ENCODE measurements at regions not wholly inside any gene's neighbourhood (a gene's known extent, or its start where the extent isn't known, plus 50 kb on each side); places are given as distances from the start of the nearest gene placed in this dataset.
"Not testable (repeated sequence)": the region's sequence is repeated elsewhere in the genome, so short reads cannot be mapped to it uniquely, and the experiment has no call there.

DNA sequence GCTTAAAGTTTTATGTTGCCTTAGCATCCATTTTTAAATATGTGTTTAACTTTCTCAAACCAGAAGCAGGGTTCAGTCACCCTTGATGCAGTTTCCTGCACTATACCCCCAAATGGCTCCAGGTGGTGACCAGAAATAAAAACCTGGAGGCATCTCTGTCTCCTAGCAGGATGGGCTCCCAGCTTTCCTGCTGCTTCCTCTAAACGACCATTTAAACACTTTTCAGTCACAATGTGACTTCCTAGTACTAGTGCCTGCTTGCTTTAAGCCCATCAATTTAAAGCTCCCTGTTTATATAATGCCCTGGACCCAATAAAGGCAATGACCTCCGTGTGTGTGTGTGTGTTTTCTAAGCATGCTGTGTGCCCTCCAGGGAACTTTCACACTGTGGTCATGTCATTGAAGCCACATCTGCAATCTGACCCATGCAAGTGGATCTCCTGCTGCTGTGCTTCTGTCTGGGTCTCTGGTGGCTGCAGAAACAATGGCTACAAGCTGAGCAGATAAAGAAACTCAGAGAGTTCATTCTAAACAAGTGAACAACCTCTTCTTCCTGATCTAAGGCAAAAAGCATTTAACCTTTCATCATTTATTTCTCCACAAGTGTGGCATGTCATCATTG lies 175.3 kb downstream of the SPATA31A6 start:
- POLR2A ChIA-PET; H3K4me1 ChIP-seq (ENCODE audit: control extremely low read depth in 1 of 4, control insufficient read depth in 4 of 4, insufficient read depth in 4 of 4, low read length in 3 of 4); H3K27me3 ChIP-seq (replicated peaks in 2 of 5; ENCODE audit: control insufficient read depth in 4 of 5, insufficient read depth in 5 of 5, low read length in 4 of 5); H3K9me3 ChIP-seq (ENCODE audit: control extremely low read depth in 1 of 5, control insufficient read depth in 4 of 5, insufficient read depth in 2 of 5, low read depth in 1 of 5, low read length in 4 of 5); CTCF ChIA-PET; H3K27ac ChIP-seq (ENCODE audit: insufficient read depth in 1 of 2, low read depth in 1 of 2, low read length in 2 of 2, poor library complexity in 1 of 2, severe bottlenecking in 2 of 2); H3K36me3 ChIP-seq (ENCODE audit: control insufficient read depth in 4 of 4, insufficient read depth in 4 of 4, low read length in 3 of 4): not testable (repeated sequence)
- peak in 1 of 3 donors; percentile 5 for DNase-seq
- peak overlapping the region in 2 of 7 experiments; percentile 16 to 57 for H3K4me3 ChIP-seq (ENCODE audit: control insufficient read depth in 1 of 7, extremely low read depth in 1 of 7, insufficient read depth in 4 of 7, low read depth in 2 of 7, low read length in 6 of 7)
- WGBS (ENCODE audit: insufficient coverage): 0% methylated on average over 1 of the region's 2 CpGs

DNA sequence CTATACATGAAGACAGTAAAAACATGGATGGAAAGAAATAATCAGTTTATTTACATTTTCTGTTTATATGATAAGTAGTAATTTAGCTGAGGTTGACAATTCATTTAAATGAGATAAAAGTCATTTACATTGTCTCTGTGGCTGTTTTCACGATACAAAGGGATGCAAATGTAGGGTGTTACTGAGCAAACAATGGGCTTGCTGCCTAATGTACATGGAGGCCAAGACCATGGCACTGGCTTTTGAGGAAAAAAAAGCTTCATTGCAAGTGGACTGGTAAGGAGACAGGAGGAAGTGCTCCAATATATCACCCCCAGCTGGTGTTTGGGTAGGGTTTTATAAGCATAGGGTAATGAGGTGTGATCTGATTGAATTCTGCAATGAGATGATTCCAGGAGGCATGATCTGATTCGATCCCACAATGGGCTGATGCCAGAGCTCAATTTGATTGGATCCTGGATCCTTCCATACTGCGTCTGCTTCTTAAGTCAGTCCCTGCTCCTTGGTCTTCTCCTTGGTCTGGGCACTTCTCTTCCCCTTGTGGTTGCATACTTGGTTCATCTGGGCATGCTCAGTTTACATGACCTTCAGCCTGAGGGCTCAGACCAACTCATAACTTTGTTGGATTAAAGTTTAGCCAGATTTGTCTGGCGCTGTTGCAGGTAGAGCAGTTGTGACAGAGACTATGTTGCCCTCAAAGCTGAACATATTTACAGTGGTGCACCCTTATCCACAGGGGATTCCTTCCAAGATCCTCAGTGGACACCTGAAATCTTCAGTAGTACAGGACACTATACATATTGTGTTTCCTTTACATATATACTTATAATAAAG lies 181.2 kb downstream of the SPATA31A6 start:
- DNase-seq; H3K27ac ChIP-seq (ENCODE audit: insufficient read depth in 1 of 2, low read depth in 1 of 2, low read length in 2 of 2, poor library complexity in 1 of 2, severe bottlenecking in 2 of 2); H3K9me3 ChIP-seq (ENCODE audit: control extremely low read depth in 1 of 5, control insufficient read depth in 4 of 5, insufficient read depth in 2 of 5, low read depth in 1 of 5, low read length in 4 of 5); H3K27me3 ChIP-seq (replicated peaks in 2 of 5; ENCODE audit: control insufficient read depth in 4 of 5, insufficient read depth in 5 of 5, low read length in 4 of 5); CTCF ChIA-PET; H3K36me3 ChIP-seq (ENCODE audit: control insufficient read depth in 4 of 4, insufficient read depth in 4 of 4, low read length in 3 of 4); H3K4me1 ChIP-seq (ENCODE audit: control extremely low read depth in 1 of 4, control insufficient read depth in 4 of 4, insufficient read depth in 4 of 4, low read length in 3 of 4); H3K4me3 ChIP-seq (ENCODE audit: control insufficient read depth in 1 of 7, extremely low read depth in 1 of 7, insufficient read depth in 4 of 7, low read depth in 2 of 7, low read length in 6 of 7); POLR2A ChIA-PET: not testable (repeated sequence)
- 100% methylated on average over 1 of the region's 4 CpGs for WGBS (ENCODE audit: insufficient coverage)

DNA sequence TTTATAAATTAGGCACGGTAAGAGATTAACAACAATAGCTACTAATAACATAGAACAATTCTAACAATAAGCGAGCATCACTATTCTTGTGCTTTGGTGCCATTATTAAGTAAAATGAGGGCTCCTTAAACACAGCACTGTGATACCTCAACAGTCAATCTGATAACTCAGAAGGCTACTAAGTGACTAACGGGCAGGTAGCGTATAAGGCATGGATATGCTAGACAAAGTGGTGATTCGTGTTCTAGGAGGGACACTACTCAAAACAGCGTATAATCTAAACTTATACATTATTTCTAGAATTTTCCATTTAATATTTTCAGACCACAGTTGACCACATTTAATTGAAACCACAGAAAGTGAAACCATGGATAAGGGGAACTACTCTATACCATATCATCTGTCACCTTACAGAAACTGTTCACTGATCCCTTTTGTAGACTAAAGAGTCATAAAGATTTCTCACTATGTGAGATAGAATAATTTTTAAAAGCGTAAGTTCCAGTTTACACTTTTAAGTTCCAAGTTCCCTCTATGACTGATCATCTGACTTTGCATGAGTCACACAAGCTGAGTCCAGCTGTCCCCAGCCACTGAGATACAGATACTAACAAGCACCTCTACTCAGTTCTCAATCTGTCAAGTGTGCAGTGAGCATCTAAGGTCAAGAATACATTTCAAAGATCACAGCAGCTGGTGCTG lies 181.9 kb downstream of the SPATA31A6 start:
- H3K27me3 ChIP-seq (replicated peaks in 2 of 5; ENCODE audit: control insufficient read depth in 4 of 5, insufficient read depth in 5 of 5, low read length in 4 of 5); CTCF ChIA-PET; H3K9me3 ChIP-seq (ENCODE audit: control extremely low read depth in 1 of 5, control insufficient read depth in 4 of 5, insufficient read depth in 2 of 5, low read depth in 1 of 5, low read length in 4 of 5); H3K4me3 ChIP-seq (ENCODE audit: control insufficient read depth in 1 of 7, extremely low read depth in 1 of 7, insufficient read depth in 4 of 7, low read depth in 2 of 7, low read length in 6 of 7); POLR2A ChIA-PET; H3K36me3 ChIP-seq (ENCODE audit: control insufficient read depth in 4 of 4, insufficient read depth in 4 of 4, low read length in 3 of 4); H3K27ac ChIP-seq (ENCODE audit: insufficient read depth in 1 of 2, low read depth in 1 of 2, low read length in 2 of 2, poor library complexity in 1 of 2, severe bottlenecking in 2 of 2); H3K4me1 ChIP-seq (ENCODE audit: control extremely low read depth in 1 of 4, control insufficient read depth in 4 of 4, insufficient read depth in 4 of 4, low read length in 3 of 4): not testable (repeated sequence)
- 83% methylated on average over 3 of the region's 7 CpGs for WGBS (ENCODE audit: insufficient coverage)
- DNase-seq: peak in 2 of 3 donors; percentile 47 to 70

DNA sequence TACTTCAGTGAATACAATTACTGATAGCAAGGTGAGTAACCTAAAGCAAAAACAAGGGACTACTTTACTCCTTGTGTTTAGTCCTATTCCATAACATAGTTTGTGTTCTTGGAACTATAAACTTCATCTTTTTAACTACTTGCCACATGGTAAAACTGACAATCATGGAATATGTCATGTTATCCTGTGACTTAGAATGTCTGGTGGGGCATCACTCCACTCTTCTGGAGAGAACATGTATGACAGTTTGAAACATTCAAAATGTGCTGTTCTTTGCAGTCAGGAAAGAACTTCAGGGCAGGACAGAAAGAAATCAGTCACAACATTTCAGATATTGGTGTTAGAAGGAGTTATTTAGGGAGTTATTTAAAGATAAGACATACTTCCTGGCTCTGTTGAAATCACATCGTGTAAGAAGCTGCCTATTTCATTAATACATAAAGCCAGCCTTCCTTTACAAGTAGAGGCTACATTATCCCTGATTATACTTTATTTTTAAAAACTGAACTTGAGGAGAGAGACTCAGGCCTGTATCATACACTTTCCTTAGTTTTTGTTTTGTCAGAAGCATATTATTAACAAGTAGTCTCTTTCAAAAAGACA lies 184.9 kb downstream of the SPATA31A6 start:
- H3K9me3 ChIP-seq (ENCODE audit: control extremely low read depth in 1 of 5, control insufficient read depth in 4 of 5, insufficient read depth in 2 of 5, low read depth in 1 of 5, low read length in 4 of 5); H3K4me1 ChIP-seq (ENCODE audit: control extremely low read depth in 1 of 4, control insufficient read depth in 4 of 4, insufficient read depth in 4 of 4, low read length in 3 of 4); DNase-seq; POLR2A ChIA-PET; CTCF ChIA-PET; H3K27me3 ChIP-seq (replicated peaks in 2 of 5; ENCODE audit: control insufficient read depth in 4 of 5, insufficient read depth in 5 of 5, low read length in 4 of 5); H3K36me3 ChIP-seq (ENCODE audit: control insufficient read depth in 4 of 4, insufficient read depth in 4 of 4, low read length in 3 of 4); H3K4me3 ChIP-seq (ENCODE audit: control insufficient read depth in 1 of 7, extremely low read depth in 1 of 7, insufficient read depth in 4 of 7, low read depth in 2 of 7, low read length in 6 of 7); H3K27ac ChIP-seq (ENCODE audit: insufficient read depth in 1 of 2, low read depth in 1 of 2, low read length in 2 of 2, poor library complexity in 1 of 2, severe bottlenecking in 2 of 2): not testable (repeated sequence)
- whole genome bisulfite sequencing (ENCODE audit: insufficient coverage): no CpG with 5 or more reads among the region's 1 CpG

DNA sequence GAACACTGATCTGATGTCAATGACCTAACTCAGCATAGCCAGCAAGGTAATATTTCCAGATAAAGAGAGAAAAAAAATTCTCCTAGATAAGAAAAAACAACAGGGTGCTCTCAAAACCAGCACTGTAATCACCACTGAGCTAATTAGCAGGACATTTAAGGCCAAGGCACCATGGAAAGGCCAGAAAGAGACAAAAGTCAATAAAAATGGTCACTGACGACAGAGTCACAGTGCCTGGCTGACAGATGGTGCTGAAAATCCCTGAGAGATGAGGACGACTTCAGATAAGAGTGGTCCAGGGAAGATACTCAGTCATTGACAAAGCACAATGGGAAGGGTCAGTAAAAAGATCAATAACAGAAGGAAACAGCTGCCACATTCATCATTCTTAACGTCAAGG lies 186.7 kb downstream of the SPATA31A6 start:
- H3K9me3 ChIP-seq (ENCODE audit: control extremely low read depth in 1 of 5, control insufficient read depth in 4 of 5, insufficient read depth in 2 of 5, low read depth in 1 of 5, low read length in 4 of 5); H3K27ac ChIP-seq (ENCODE audit: insufficient read depth in 1 of 2, low read depth in 1 of 2, low read length in 2 of 2, poor library complexity in 1 of 2, severe bottlenecking in 2 of 2); POLR2A ChIA-PET; H3K4me1 ChIP-seq (ENCODE audit: control extremely low read depth in 1 of 4, control insufficient read depth in 4 of 4, insufficient read depth in 4 of 4, low read length in 3 of 4); CTCF ChIA-PET; H3K27me3 ChIP-seq (replicated peaks in 2 of 5; ENCODE audit: control insufficient read depth in 4 of 5, insufficient read depth in 5 of 5, low read length in 4 of 5); H3K36me3 ChIP-seq (ENCODE audit: control insufficient read depth in 4 of 4, insufficient read depth in 4 of 4, low read length in 3 of 4); DNase-seq; H3K4me3 ChIP-seq (ENCODE audit: control insufficient read depth in 1 of 7, extremely low read depth in 1 of 7, insufficient read depth in 4 of 7, low read depth in 2 of 7, low read length in 6 of 7): not testable (repeated sequence)
- no CpG with 5 or more reads among the region's 3 CpGs for WGBS (ENCODE audit: insufficient coverage)

DNA sequence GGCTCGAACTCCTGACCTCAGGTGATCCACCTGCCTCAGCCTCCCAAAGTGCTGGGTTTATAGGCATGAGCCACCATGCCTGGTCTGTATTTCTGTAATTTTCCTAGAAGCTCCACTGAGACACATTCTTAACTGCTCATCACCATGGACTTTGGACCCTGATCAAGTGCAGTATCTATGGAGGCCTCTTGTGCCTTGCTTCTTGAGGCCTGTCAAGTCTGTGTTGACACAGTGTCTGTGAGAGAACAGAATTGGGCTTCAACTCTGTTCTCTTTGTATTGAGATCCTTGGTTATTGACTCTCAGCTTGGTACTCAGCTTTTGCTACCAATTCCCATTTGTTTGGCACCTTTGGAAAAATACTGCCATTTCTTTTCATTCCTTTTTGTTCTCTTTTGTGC lies 188.0 kb downstream of the SPATA31A6 start:
- H3K27me3 ChIP-seq (replicated peaks in 2 of 5; ENCODE audit: control insufficient read depth in 4 of 5, insufficient read depth in 5 of 5, low read length in 4 of 5); H3K9me3 ChIP-seq (ENCODE audit: control extremely low read depth in 1 of 5, control insufficient read depth in 4 of 5, insufficient read depth in 2 of 5, low read depth in 1 of 5, low read length in 4 of 5); DNase-seq; CTCF ChIA-PET; H3K4me3 ChIP-seq (ENCODE audit: control insufficient read depth in 1 of 7, extremely low read depth in 1 of 7, insufficient read depth in 4 of 7, low read depth in 2 of 7, low read length in 6 of 7); H3K27ac ChIP-seq (ENCODE audit: insufficient read depth in 1 of 2, low read depth in 1 of 2, low read length in 2 of 2, poor library complexity in 1 of 2, severe bottlenecking in 2 of 2); POLR2A ChIA-PET; H3K36me3 ChIP-seq (ENCODE audit: control insufficient read depth in 4 of 4, insufficient read depth in 4 of 4, low read length in 3 of 4); H3K4me1 ChIP-seq (ENCODE audit: control extremely low read depth in 1 of 4, control insufficient read depth in 4 of 4, insufficient read depth in 4 of 4, low read length in 3 of 4): not testable (repeated sequence)
- WGBS (ENCODE audit: insufficient coverage): 89% methylated on average over 1 of the region's 1 CpG

All from common myeloid progenitor, CD34-positive (primary cell).